Vagina (tissue), 2 donors: ENCODE measurements at regions not wholly inside any gene's neighbourhood (a gene's known extent, or its start where the extent isn't known, plus 50 kb on each side); places are given as distances from the start of the nearest gene placed in this dataset.

Source experiments
- POLR2A ChIP-seq, 2 donors: fragments of 450-650 bp; IDR thresholded peaks; one replicate each; pipeline ENCODE4 v1.6.1; 2017; ENCODE audit warnings: antibody characterized with exemption in 2 of 2, mild to moderate bottlenecking in 2 of 2, moderate library complexity in 2 of 2
- POLR2AphosphoS5 ChIP-seq, 2 donors: sonication (generic); formaldehyde crosslinking; IDR thresholded peaks; one replicate each; pipeline ENCODE4 v1.9.0; 2017; ENCODE audit warnings: antibody characterized with exemption in 2 of 2, mild to moderate bottlenecking in 2 of 2, low read depth in 1 of 2; ENCODE audit not compliant: insufficient read depth in 1 of 2
- TF ChIP-seq, protein P1 (sequence below), 3 experiments: fragments of 450-650 bp in 2 of 3; fragments of 200-600 bp in 1 of 3; sonication (generic) in 1 of 3; IDR thresholded peaks; one replicate each; pipeline ENCODE4 v1.5.1; 2017 to 2019; ENCODE audit warnings: antibody characterized with exemption in 3 of 3, mild to moderate bottlenecking in 2 of 3, moderate library complexity in 2 of 3

DNA sequence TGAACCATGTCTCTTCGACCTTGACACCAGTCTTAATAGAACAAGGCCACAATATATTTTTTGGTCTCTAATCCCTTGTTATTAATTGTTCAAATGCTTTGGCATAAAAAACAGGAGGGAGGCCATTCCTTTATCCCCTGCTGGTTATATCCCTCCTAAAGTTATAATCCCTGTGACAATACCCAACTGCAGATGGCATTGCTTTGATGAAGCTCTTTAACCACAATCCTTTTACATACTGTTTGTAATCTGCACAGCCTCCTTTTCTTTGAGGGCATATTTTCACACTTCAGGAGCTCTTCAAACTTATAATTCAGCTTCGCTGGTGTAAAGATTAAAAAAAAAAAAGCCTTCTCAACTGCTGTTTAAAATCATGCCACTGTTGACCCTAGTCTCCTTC, 919.0 kb downstream of the EPHA3 start:
- TF ChIP-seq, protein P1, sequence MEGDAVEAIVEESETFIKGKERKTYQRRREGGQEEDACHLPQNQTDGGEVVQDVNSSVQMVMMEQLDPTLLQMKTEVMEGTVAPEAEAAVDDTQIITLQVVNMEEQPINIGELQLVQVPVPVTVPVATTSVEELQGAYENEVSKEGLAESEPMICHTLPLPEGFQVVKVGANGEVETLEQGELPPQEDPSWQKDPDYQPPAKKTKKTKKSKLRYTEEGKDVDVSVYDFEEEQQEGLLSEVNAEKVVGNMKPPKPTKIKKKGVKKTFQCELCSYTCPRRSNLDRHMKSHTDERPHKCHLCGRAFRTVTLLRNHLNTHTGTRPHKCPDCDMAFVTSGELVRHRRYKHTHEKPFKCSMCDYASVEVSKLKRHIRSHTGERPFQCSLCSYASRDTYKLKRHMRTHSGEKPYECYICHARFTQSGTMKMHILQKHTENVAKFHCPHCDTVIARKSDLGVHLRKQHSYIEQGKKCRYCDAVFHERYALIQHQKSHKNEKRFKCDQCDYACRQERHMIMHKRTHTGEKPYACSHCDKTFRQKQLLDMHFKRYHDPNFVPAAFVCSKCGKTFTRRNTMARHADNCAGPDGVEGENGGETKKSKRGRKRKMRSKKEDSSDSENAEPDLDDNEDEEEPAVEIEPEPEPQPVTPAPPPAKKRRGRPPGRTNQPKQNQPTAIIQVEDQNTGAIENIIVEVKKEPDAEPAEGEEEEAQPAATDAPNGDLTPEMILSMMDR (IDR thresholded peaks at IDR 0.05) = no peak
- no peak for TF ChIP-seq POLR2A (IDR thresholded peaks at IDR 0.05)
- TF ChIP-seq POLR2AphosphoS5 (IDR thresholded peaks at IDR 0.05; ENCODE audit: insufficient read depth in 1 of 2, low read depth in 1 of 2) = no peak
